CD4-positive, alpha-beta T cell (primary cell): ENCODE measurements at regions not wholly inside any gene's neighbourhood (a gene's known extent, or its start where the extent isn't known, plus 50 kb on each side); places are given as distances from the start of the nearest gene placed in this dataset.

ENCODE experiments used
- ATAC-seq: fragments of 200-7000 bp; cut with Tn5 transposase; one replicate; pipeline ENCODE4 v1.10.0; 2022; ENCODE audit warnings: mild to moderate bottlenecking; ENCODE audit not compliant: poor library complexity
- CTCF ChIA-PET: fragments of 350-600 bp; sonication (Branson Sonifier 250); formaldehyde crosslinking; loops from one replicate; lab custom pipeline; 2021; ENCODE audit warnings: antibody characterized with exemption, inconsistent platforms; lab: Charles Lee
- POLR2A ChIA-PET: fragments of 350-600 bp; sonication (Branson Sonifier 250); formaldehyde crosslinking; loops from one replicate; lab custom pipeline; 2021; ENCODE audit warnings: antibody characterized with exemption, inconsistent platforms; lab: Charles Lee
- DNase-seq, 14 experiments: peaks; one replicate each; pipeline ENCODE4 v3.0.0-alpha.2; 2013 to 2020; ENCODE audit warnings: mixed read lengths in 2 of 14
- H3K27ac ChIP-seq, 2 donors: one replicate each; pipeline versions ENCODE4 v1.5.1 to v1.7.0; 2013; ENCODE audit warnings: low read length in 2 of 2, low read depth in 1 of 2, mild to moderate bottlenecking in 1 of 2
- H3K27me3 ChIP-seq, 2 experiments: 1 replicate in 1 of 2; 2 replicates in 1 of 2; pipeline versions ENCODE4 v1.6.1 to v1.7.0; 2013; ENCODE audit warnings: low read length in 2 of 2, control low read depth in 1 of 2, mild to moderate bottlenecking in 1 of 2, moderate library complexity in 1 of 2; ENCODE audit not compliant: insufficient read depth in 2 of 2, control insufficient read depth in 1 of 2
- H3K36me3 ChIP-seq: one replicate; pipeline ENCODE4 v1.6.1; 2013; ENCODE audit warnings: low read length, control low read depth; ENCODE audit not compliant: insufficient read depth
- H3K4me1 ChIP-seq: one replicate; pipeline ENCODE4 v1.6.1; 2013; ENCODE audit warnings: low read length, control low read depth; ENCODE audit not compliant: insufficient read depth
- H3K4me3 ChIP-seq: one replicate; pipeline ENCODE4 v1.5.1; 2013; ENCODE audit warnings: mild to moderate bottlenecking, low read length, moderate library complexity
- H3K9me3 ChIP-seq, 2 experiments: 1 replicate in 1 of 2; 2 replicates in 1 of 2; pipeline versions ENCODE4 v1.6.1 to v1.7.0; 2013; ENCODE audit warnings: low read length in 2 of 2, mild to moderate bottlenecking in 2 of 2, control low read depth in 1 of 2, moderate library complexity in 1 of 2; ENCODE audit not compliant: control insufficient read depth in 1 of 2, insufficient read depth in 1 of 2
- H3K27ac Mint-ChIP-seq: one replicate; pipeline ENCODE4 v1.8.0; 2020; ENCODE audit warnings: mixed read lengths
- H3K27me3 Mint-ChIP-seq: one replicate; pipeline ENCODE4 v1.8.0; 2021; ENCODE audit warnings: mixed read lengths
- H3K36me3 Mint-ChIP-seq: one replicate; pipeline ENCODE4 v1.8.0; 2021; ENCODE audit warnings: low read depth, mixed read lengths
- H3K4me1 Mint-ChIP-seq: one replicate; pipeline ENCODE4 v1.8.0; 2021; ENCODE audit warnings: low read depth, mixed read lengths
- H3K4me3 Mint-ChIP-seq: one replicate; pipeline ENCODE4 v1.8.0; 2020; ENCODE audit warnings: mild to moderate bottlenecking, mixed read lengths
- H3K9me3 Mint-ChIP-seq: one replicate; pipeline ENCODE4 v1.8.0; 2020; ENCODE audit warnings: mixed read lengths
- intact Hi-C, 2 experiments: fragments of 100-400 bp; cut with DNase I in 1 of 2; cut with micrococcal nuclease in 1 of 2; formaldehyde crosslinking; loops; one replicate each; pipeline versions ENCODE4 v1.15.1 to v1.9.0; 2023 to 2025; cut with DNase I, micrococcal nuclease
- TF ChIP-seq, protein P1 (sequence below): fragments of 200-600 bp; IDR thresholded peaks from one replicate; pipeline ENCODE4 v1.8.0; 2022; ENCODE audit warnings: antibody characterized with exemption, mild to moderate bottlenecking

GRCh38 chr14:54047645-54048308 is 91.2 kb upstream of the BMP4 start:
- Mint-ChIP-seq H3K27me3 (no peaks in the 10 kb centered on the region), H3K4me3 (no peak overlapping the region), H3K36me3 (no peaks in the 10 kb centered on the region), H3K9me3 (no peaks in the 10 kb centered on the region), H3K4me1 (no peaks in the 10 kb centered on the region), H3K27ac (no peak overlapping the region)
- TF ChIP-seq, protein P1, sequence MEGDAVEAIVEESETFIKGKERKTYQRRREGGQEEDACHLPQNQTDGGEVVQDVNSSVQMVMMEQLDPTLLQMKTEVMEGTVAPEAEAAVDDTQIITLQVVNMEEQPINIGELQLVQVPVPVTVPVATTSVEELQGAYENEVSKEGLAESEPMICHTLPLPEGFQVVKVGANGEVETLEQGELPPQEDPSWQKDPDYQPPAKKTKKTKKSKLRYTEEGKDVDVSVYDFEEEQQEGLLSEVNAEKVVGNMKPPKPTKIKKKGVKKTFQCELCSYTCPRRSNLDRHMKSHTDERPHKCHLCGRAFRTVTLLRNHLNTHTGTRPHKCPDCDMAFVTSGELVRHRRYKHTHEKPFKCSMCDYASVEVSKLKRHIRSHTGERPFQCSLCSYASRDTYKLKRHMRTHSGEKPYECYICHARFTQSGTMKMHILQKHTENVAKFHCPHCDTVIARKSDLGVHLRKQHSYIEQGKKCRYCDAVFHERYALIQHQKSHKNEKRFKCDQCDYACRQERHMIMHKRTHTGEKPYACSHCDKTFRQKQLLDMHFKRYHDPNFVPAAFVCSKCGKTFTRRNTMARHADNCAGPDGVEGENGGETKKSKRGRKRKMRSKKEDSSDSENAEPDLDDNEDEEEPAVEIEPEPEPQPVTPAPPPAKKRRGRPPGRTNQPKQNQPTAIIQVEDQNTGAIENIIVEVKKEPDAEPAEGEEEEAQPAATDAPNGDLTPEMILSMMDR = no peak
- Histone ChIP-seq H3K4me1 (no peaks in the 10 kb centered on the region), H3K27ac (no peak overlapping the region), H3K9me3 (no peaks in the 10 kb centered on the region), H3K27me3 (no peaks in the 10 kb centered on the region), H3K36me3 (no peaks in the 10 kb centered on the region), H3K4me3 (no peak overlapping the region)
- DNase-seq = no peak
- POLR2A ChIA-PET = no interaction called here
- ATAC-seq = no peak
- intact Hi-C loops = no loop called here
- CTCF ChIA-PET = no interaction called here

- CTCF ChIA-PET = no interaction called here
Observed at GRCh38 chr14:54048311-54048710, 91.7 kb upstream of the BMP4 start.

GRCh38 chr14:54048736-54049135 is 92.1 kb upstream of the BMP4 start:
- intact Hi-C loops = no loop called here
- no peaks in the 10 kb centered on the region for H3K27me3 ChIP-seq
- H3K4me3 ChIP-seq = no peak overlapping the region
- no peak for DNase-seq
- no peaks in the 10 kb centered on the region for H3K9me3 ChIP-seq
- Mint-ChIP-seq H3K9me3 (no peaks in the 10 kb centered on the region), H3K27ac (no peak overlapping the region), H3K4me1 (no peaks in the 10 kb centered on the region), H3K27me3 (no peaks in the 10 kb centered on the region), H3K36me3 (no peaks in the 10 kb centered on the region), H3K4me3 (no peak overlapping the region)
- no peak for ATAC-seq
- H3K4me1 ChIP-seq = no peaks in the 10 kb centered on the region
- no peaks in the 10 kb centered on the region for H3K36me3 ChIP-seq
- TF ChIP-seq, protein P1 = no peak
- ChIA-PET CTCF (no interaction called here), POLR2A (no interaction called here)
- H3K27ac ChIP-seq = no peak overlapping the region

More at GRCh38 chr14:54048311-54048710, 91.7 kb upstream of the BMP4 start:
- H3K4me3 ChIP-seq = no peak overlapping the region
- H3K36me3 ChIP-seq = no peaks in the 10 kb centered on the region
- no peaks in the 10 kb centered on the region for H3K9me3 ChIP-seq
- H3K36me3 Mint-ChIP-seq = no peaks in the 10 kb centered on the region
- peak in 1 of 14 experiments; percentile 2 for DNase-seq
- no peak for ATAC-seq
- H3K27ac ChIP-seq = no peak overlapping the region
- H3K4me3 Mint-ChIP-seq = no peak overlapping the region
- TF ChIP-seq, protein P1 = no peak
- no peaks in the 10 kb centered on the region for H3K27me3 Mint-ChIP-seq
- no peaks in the 10 kb centered on the region for H3K9me3 Mint-ChIP-seq
- POLR2A ChIA-PET = no interaction called here
- H3K27me3 ChIP-seq = no peaks in the 10 kb centered on the region
- no peaks in the 10 kb centered on the region for H3K4me1 ChIP-seq
- intact Hi-C loops = no loop called here
- H3K4me1 Mint-ChIP-seq = no peaks in the 10 kb centered on the region
- H3K27ac Mint-ChIP-seq = no peak overlapping the region
